Bone marrow (tissue), 2 donors: ENCODE measurements at regions not wholly inside any gene's neighbourhood (a gene's known extent, or its start where the extent isn't known, plus 50 kb on each side); places are given as distances from the start of the nearest gene placed in this dataset.
"Not testable (repeated sequence)": the region's sequence is repeated elsewhere in the genome, so short reads cannot be mapped to it uniquely, and the experiment has no call there.

Experiments
- DNase-seq, 2 donors: peaks; one replicate each; lab custom pipeline; 2025; lab: John Stamatoyannopoulos, UW

GRCh38 chr5:17828681-17829080 is 194.4 kb downstream of the TAF11L14 start:
- DNase-seq = no peak

GRCh38 chr5:17829456-17829855 is 195.2 kb downstream of the TAF11L14 start:
- DNase-seq = no peak

- DNase-seq = no peak
Measured at GRCh38 chr5:17831279-17831678, 197.0 kb downstream of the TAF11L14 start.

- DNase-seq = no peak
Measured at GRCh38 chr5:17832949-17833745, 198.9 kb downstream of the TAF11L14 start.

- DNase-seq = no peak
Measured at GRCh38 chr5:17837757-17838156, 203.5 kb downstream of the TAF11L14 start.

- DNase-seq = no peak
Measured at GRCh38 chr5:17838469-17838868, 204.2 kb downstream of the TAF11L14 start.

GRCh38 chr5:17839848-17840247 is 205.6 kb downstream of the TAF11L14 start:
- no peak for DNase-seq

- DNase-seq = no peak
Measured at GRCh38 chr5:17846496-17846895, 212.2 kb downstream of the TAF11L14 start.

- no peak for DNase-seq
Measured at GRCh38 chr5:17847286-17847685, 213.0 kb downstream of the TAF11L14 start.

- no peak for DNase-seq
Measured at GRCh38 chr5:17852111-17852510, 217.9 kb downstream of the TAF11L14 start.

- no peak for DNase-seq
Measured at GRCh38 chr5:17852740-17853139, 218.5 kb downstream of the TAF11L14 start.

GRCh38 chr5:17854901-17855300 is 220.6 kb downstream of the TAF11L14 start:
- no peak for DNase-seq

GRCh38 chr5:17860660-17861315 is 226.5 kb downstream of the TAF11L14 start:
- DNase-seq = no peak

- DNase-seq = not testable (repeated sequence)
Measured at GRCh38 chr5:17864903-17865302, 230.6 kb downstream of the TAF11L14 start.

- DNase-seq = not testable (repeated sequence)
Measured at GRCh38 chr5:17865966-17866365, 231.7 kb downstream of the TAF11L14 start.

GRCh38 chr5:17872204-17872603 is 237.9 kb downstream of the TAF11L14 start:
- no peak for DNase-seq

- DNase-seq = no peak
Measured at GRCh38 chr5:17878541-17878940, 244.3 kb downstream of the TAF11L14 start.

GRCh38 chr5:17879276-17879675 is 245.0 kb downstream of the TAF11L14 start:
- no peak for DNase-seq

- DNase-seq = no peak
Measured at GRCh38 chr5:17880869-17881268, 246.6 kb downstream of the TAF11L14 start.

GRCh38 chr5:17882760-17883488 is 248.7 kb downstream of the TAF11L14 start:
- no peak for DNase-seq

GRCh38 chr5:17888155-17888554 is 253.9 kb downstream of the TAF11L14 start:
- no peak for DNase-seq

GRCh38 chr5:17890501-17890900 is 256.2 kb downstream of the TAF11L14 start:
- DNase-seq = no peak

- no peak for DNase-seq
Measured at GRCh38 chr5:17891881-17892280, 257.6 kb downstream of the TAF11L14 start.
